AG10803 (cell line): ENCODE measurements at regions not wholly inside any gene's neighbourhood (a gene's known extent, or its start where the extent isn't known, plus 50 kb on each side); places are given as distances from the start of the nearest gene placed in this dataset.

Experiments used
- DNase-seq: peaks from one replicate; pipeline ENCODE4 v3.0.0; 2010; ENCODE audit warnings: low read depth
- H3K4me3 ChIP-seq: 2 replicates; pipeline ENCODE4 v1.5.1; 2011; ENCODE audit warnings: mild to moderate bottlenecking, low read length, control low read depth
- TF ChIP-seq, protein P1 (sequence below): conservative IDR thresholded peaks from 2 replicates; pipeline ENCODE4 v1.5.1; 2011; ENCODE audit warnings: mild to moderate bottlenecking, low read length, control low read depth, inconsistent platforms

DNA sequence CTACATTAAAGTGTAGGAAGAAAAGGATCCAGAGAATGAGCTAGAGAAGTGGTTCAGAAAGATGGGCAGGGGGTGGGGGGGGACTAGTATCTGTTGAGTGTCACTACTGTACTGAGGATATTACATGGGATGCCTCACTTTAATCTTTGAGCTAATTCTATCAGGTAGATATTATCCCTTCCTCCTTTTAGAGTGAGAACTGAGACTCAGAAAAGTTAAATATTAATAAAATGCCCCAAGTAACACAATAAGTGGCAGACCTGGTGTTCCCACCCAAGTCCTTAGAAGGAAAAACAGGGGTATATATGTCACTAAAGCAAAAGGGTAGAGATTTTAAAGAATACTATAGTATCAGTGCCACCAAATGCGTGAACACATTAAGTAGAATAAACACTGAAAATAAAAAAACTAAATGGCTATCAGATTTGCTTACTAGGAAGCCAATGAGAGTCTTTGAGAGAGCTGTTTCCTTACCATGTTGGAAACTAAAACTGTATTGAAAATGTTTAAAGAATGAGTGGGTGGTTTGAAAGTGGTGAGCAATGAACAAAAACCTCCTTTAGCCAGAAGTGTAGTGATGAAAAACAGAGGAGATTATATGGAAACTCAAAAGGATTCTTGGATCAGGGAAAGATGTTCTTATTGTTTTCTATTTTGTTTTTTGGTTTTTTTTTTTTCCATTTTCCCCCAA is 230.8 kb downstream of the BARHL2 start:
- DNase-seq, result no peak
- TF ChIP-seq, protein P1, sequence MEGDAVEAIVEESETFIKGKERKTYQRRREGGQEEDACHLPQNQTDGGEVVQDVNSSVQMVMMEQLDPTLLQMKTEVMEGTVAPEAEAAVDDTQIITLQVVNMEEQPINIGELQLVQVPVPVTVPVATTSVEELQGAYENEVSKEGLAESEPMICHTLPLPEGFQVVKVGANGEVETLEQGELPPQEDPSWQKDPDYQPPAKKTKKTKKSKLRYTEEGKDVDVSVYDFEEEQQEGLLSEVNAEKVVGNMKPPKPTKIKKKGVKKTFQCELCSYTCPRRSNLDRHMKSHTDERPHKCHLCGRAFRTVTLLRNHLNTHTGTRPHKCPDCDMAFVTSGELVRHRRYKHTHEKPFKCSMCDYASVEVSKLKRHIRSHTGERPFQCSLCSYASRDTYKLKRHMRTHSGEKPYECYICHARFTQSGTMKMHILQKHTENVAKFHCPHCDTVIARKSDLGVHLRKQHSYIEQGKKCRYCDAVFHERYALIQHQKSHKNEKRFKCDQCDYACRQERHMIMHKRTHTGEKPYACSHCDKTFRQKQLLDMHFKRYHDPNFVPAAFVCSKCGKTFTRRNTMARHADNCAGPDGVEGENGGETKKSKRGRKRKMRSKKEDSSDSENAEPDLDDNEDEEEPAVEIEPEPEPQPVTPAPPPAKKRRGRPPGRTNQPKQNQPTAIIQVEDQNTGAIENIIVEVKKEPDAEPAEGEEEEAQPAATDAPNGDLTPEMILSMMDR, result no peak
- no peak overlapping the region for H3K4me3 ChIP-seq

DNA sequence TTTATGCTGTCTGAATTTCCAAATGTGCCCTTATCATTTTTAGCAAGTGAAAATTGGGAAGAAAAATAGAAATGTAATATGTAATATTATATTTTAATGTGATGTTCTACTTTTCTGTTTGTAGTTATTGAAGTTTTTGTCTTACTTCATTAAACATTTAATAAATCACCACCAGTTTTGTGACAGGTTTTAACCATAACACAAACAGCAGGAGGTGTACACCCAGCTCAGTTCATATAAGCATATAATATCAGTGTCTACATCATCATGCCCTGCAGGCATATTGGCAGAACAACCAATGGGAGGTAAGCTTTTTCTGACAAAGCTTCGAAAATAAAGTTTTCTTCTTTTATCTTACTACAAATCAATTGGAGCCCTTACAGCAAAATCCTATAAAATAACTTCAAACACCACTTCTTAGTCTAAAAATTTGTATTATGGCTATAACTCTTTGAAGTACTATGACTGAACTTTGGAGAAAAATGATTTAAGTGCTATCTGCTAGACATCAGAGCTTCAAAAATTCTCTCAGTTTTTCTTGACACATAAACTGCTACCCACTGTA is 236.7 kb downstream of the BARHL2 start:
- DNase-seq, result no peak
- TF ChIP-seq, protein P1, result no peak
- H3K4me3 ChIP-seq, result no peak overlapping the region

DNA sequence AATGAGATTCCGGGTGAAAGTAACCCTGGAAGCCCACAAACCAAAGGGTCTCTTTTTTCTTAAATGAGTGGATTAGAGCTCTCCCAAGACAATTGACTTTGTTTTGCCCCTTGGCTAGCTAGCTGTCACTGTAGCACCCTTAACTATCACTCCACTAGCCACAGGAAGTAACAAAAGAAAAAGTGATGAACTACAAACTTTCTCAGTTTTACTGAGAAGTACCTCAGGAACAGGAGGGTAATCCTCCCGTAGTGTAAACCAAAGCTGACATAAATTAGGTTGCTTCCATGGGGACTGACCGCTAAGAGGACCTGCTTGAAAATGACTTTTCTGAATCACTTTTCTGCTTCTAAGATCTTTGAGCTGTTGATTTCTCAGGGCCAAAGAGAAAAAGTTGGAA is 240.1 kb downstream of the BARHL2 start:
- H3K4me3 ChIP-seq, result no peak overlapping the region
- no peak for DNase-seq
- TF ChIP-seq, protein P1, result no peak

DNA sequence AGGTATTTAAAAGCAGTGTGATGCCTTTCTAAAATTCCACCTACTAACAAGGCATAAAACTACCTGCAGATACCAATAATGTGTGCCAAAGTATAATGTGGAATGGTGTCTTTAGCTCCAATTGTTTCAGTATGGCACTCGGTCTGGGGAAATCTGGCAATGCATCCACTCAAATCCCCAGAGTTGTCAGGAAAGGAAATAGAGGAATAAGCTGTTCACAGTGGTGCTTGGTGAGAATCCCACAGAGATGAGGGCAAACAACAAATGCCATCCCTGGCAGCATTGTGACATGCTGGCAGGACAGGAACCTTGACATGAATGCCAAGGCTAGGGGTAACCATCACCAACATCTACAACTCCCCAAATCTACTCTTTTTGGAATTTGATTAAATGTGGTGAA is 240.7 kb downstream of the BARHL2 start:
- no peak overlapping the region for H3K4me3 ChIP-seq
- TF ChIP-seq, protein P1, result no peak
- DNase-seq, result no peak

DNA sequence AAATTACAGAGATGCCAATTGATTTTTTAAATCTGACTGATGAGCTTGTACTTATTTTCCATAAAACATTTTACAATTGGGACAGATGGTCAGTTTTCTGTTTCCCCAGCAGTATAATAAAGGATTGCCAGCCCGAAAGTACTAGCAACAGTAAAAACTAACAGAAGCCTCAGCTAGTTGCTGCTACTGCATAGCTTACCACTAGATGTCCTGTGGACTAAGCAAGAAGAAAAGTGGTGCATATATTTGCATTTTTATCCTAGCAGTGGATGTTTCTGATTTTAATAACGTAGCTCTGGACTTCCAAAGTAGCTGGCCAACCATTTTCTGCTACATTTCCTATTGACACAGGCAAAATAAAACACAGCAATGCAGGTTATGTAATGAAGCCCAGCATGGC is 241.5 kb downstream of the BARHL2 start:
- TF ChIP-seq, protein P1, result peak; percentile 15; the same call in 1 of the 2 replicates
- H3K4me3 ChIP-seq, result no peak overlapping the region
- DNase-seq, result no peak

DNA sequence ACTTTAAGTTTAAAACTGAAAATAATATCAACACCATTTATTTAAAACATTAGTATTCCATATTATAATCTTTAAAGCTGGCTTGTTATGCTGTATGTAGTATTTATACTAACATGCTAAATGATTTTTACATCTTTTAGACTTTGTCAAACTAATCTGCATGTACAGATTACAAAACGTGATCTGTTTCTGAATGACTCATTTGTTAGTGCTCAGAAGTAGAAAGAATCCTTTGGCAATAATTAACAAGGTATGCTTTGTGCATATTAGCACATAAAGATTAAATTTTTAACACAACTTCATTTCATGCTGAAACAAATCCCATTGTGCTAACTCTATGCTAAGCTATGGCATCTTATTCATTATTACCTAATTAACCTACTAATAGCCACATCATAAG is 242.4 kb downstream of the BARHL2 start:
- no peak for DNase-seq
- no peak overlapping the region for H3K4me3 ChIP-seq
- TF ChIP-seq, protein P1, result no peak

DNA sequence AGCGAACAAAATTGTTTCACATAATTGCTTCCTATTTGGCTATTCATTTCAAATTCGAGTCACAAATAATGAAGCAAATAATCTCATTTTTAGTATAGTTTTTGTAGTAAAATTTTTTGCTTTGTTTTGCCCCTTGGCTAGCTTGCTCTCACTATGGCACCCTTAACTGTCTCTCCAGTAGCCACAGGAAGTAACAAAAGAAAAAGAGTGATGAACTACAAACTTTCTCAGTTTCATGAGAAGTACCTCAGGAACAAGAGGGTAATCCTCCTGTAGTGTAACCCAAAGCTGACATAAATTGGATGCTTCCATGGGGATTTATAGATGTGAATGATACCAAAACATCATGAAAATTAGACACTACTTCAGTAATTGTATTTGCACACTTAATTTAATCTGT is 242.9 kb downstream of the BARHL2 start:
- DNase-seq, result no peak
- H3K4me3 ChIP-seq, result no peak overlapping the region
- TF ChIP-seq, protein P1, result no peak
